Fibroblast of mammary gland (primary cell): ENCODE measurements at regions not wholly inside any gene's neighbourhood (a gene's known extent, or its start where the extent isn't known, plus 50 kb on each side); places are given as distances from the start of the nearest gene placed in this dataset.

Source experiments
- DNase-seq: peaks from one replicate; pipeline ENCODE4 v3.0.0-alpha.2; 2010; ENCODE audit warnings: low read depth
- H3K4me3 ChIP-seq: 2 replicates; pipeline ENCODE4 v1.5.1; 2011; ENCODE audit warnings: low read depth, mild to moderate bottlenecking, low read length, moderate library complexity; ENCODE audit not compliant: control insufficient read depth
- CTCF ChIP-seq: conservative IDR thresholded peaks from 2 replicates; pipeline ENCODE4 v1.5.1; 2011; ENCODE audit warnings: low read depth, low read length, inconsistent platforms; ENCODE audit not compliant: control insufficient read depth, insufficient read depth

GRCh38 chr3:152930516-152930915 is 95.6 kb downstream of the P2RY1 start:
- TF ChIP-seq CTCF: no peak
- no peak for DNase-seq
- H3K4me3 ChIP-seq: no peak overlapping the region

- TF ChIP-seq CTCF: no peak
- no peak for DNase-seq
- no peak overlapping the region for H3K4me3 ChIP-seq
Measured at GRCh38 chr3:152937234-152937633, 102.3 kb downstream of the P2RY1 start.

GRCh38 chr3:152938974-152939636 is 104.2 kb downstream of the P2RY1 start:
- H3K4me3 ChIP-seq: no peak overlapping the region
- DNase-seq: no peak
- no peak for TF ChIP-seq CTCF

GRCh38 chr3:152941859-152942258 is 106.9 kb downstream of the P2RY1 start:
- TF ChIP-seq CTCF: no peak
- DNase-seq: no peak
- no peak overlapping the region for H3K4me3 ChIP-seq

GRCh38 chr3:152942366-152942765 is 107.4 kb downstream of the P2RY1 start:
- no peak for TF ChIP-seq CTCF
- no peak overlapping the region for H3K4me3 ChIP-seq
- no peak for DNase-seq

- no peak overlapping the region for H3K4me3 ChIP-seq
- no peak for DNase-seq
- no peak for TF ChIP-seq CTCF
Measured at GRCh38 chr3:152943645-152944044, 108.7 kb downstream of the P2RY1 start.

GRCh38 chr3:152944671-152945070 is 109.7 kb downstream of the P2RY1 start:
- no peak for DNase-seq
- H3K4me3 ChIP-seq: no peak overlapping the region
- no peak for TF ChIP-seq CTCF
